ENCODE measurements at regions not wholly inside any gene's neighbourhood (a gene's known extent, or its start where the extent isn't known, plus 50 kb on each side); places are given as distances from the start of the nearest gene placed in this dataset.
"Not testable (repeated sequence)": the region's sequence is repeated elsewhere in the genome, so short reads cannot be mapped to it uniquely, and the experiment has no call there.

DNA sequence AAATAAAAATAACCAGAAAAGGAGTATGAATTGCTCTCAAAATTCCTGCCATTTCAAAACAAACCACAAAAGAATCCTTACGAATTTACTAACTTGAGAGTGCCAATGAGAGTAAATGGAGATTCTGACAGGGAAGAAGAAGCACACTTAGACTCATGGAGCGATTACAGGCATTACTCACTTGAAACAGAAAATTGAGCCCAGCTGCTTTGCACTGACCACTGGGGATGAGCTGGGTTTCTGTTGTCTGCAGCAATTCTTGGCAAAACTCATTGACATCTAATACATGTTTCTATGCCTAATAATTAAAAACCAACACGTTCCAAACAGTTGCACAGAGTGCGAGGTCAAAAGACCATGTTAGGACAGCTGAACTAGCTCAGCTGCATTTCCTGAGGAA lies 731.6 kb downstream of the DNAH5 start:
- no peak for DNase-seq

DNA sequence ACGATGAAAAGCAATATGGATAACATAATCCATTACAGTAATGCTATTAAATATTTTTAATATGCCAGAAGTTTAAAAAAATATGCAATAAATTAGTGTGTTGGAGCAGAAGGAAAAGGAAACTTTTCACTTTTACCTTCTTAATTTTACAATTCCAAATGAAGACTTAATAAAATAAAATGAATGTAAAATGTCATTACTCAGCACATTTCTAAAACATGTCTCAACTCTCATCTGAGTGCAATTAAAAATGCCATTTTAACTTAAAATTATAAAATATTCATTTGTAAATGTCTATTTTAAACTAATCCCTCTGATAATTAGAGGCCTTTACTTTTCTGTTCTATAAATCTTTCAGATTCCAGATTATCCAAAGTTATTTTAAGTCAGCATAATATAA lies 733.4 kb downstream of the DNAH5 start:
- no peak for DNase-seq

DNA sequence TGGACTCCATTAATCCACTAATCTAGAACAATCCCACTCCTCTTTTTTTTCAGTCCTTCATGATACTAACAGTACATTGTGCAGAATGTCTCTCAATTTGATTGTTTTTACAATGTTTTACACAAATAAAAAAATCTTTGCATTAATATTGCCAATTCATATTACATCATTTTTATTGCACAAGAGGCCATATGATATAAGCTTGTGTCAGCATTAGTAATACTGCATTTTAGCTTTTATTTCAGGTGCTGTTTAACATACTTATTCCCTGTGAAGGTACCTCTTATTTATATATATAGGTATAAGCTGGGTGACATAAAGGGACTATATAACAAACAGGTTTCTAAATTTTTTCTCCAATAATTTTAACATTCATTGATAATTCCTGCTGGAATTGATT lies 737.4 kb downstream of the DNAH5 start:
- DNase-seq = no peak

DNA sequence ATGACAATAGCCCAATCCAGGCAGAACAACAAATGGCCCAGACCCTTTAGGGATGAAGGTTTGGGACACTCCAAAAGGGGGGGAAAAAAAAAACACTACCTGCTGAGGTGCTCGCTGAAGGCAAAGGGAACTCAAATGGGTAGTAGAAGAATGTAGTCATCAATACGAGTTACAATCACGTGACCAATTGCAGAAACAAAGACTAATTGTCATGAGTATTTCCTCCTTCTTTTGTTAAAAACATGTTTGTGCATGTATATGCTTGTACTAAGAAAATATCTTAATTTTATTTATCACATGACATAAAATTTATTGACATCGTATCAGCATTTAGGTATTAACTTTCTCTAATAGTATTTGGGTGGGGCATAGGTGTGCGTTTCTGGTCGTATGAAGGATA lies 743.5 kb downstream of the DNAH5 start:
- no peak for DNase-seq

DNA sequence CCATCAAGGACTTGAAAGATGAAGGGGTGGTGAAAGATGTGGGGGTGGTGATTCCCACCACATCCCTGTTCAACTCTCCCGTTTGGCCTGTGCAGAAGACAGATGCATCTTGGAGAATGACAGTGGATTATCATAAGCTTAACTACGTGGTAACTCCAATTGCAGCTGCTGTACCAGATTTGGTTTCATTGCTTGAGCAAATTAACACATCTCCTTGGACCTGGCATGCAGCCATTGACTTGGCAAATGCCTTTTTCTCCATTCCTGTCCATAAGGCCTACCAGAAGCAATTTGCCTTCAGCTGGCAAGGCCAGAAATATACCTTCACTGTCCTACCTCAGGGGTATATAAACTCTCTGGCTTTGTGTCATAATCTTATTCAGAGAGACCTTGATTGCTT lies 746.3 kb downstream of the DNAH5 start:
- not testable (repeated sequence) for DNase-seq

DNA sequence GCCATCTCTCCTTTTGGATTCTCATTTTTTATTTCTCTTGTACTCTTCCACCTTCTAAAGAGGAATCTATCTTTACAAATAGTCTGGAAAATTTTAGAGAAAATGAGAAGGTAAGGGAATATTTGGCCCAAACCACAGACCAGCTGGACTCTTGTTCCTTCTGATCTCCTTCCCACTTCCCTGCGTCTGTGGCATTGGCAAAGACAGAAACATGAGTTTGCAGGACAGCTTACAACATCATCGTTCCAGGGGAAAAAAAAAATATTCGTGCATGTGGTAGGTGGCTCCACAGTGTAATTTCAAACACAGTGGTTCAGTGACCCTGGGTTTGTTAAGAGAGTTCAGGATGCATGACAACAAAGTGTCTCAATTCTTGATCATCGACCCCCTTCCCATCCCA lies 755.0 kb downstream of the DNAH5 start:
- no peak for DNase-seq

DNA sequence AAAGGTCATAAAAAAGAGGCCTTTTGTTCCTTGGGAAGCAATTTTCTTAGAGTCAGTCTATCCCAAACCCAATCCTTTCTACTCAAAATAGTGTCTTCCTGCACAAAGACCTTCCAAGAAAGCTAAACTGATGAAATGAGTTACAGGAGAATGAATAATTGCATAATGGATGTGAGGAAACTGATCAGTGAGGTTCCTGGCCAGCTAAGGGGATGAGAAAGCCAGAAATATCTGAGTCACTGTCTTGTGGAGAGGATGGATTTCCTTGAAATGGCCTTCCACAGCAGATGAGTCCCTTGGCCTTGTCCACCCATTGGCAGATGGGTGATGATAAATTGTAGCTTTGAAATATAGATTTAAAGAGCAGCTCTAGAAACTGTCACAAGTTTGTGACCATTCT lies 756.1 kb downstream of the DNAH5 start:
- no peak for DNase-seq

DNA sequence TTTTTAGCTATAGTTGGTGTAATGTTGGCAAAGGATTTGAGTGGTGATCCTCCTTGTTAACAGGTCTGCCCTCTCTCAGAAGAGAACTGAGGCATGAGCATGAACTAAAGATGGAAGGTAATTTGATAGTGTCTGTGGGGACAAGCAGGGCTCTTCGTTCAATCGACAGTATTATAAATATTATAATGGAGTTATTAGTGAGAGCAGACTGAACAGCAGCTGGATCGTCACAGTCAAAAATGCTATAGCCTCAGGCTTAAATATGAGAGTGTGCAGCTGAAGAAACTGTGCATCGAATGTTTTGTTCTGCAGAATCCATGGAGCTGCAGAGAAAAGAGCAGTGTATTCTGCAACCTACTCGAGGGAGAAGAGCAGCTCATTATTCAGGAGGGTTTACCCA lies 757.3 kb downstream of the DNAH5 start:
- DNase-seq = no peak

DNA sequence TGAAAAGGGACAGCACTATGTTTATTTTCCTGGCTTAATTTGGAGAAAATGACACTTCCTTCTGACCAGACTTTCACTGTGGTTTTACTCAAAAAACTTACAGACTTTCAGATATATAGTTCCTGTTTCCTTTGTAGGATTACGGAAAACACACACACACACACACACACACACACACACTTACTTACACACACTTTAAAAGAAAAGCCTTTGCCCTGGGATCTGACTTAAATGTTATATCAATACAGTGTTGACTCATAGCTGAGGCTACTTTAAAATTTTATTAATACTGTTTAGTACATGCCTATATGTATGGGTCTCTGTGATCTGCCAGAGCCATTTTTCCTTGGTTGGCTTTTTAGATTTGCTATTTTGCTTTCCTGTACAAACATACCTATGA lies 758.3 kb downstream of the DNAH5 start:
- no peak for DNase-seq

DNA sequence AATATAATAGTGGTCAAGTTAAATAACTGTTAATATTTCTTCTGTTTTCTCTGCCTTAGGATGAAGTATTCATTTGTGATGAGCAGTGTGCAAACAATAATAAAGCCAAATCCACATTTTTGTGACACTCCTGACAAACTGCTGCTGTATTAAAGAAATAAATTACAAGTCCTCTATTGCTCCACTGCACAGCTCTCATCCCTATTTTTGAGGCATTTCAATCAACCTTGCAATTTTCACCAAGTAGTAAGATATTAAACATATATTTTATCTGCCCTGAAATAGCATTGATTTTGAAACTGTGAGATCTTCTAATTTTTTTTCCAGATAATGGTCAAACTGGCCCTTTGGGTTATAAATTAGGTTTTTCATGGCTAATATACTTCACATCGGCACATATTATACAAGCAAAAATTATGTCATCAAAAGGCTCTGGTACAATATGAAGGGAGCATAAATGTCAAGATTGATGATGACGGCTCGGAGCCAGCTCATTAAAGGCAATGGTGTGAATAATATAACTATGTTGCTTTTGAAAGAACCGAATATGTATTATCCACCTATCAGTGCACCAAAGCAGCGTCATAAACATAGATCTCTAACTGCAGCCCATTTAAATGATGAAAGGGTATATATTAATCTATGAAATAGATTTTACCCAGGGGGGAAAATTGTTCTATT lies 764.9 kb downstream of the DNAH5 start:
- no peak for DNase-seq

DNA sequence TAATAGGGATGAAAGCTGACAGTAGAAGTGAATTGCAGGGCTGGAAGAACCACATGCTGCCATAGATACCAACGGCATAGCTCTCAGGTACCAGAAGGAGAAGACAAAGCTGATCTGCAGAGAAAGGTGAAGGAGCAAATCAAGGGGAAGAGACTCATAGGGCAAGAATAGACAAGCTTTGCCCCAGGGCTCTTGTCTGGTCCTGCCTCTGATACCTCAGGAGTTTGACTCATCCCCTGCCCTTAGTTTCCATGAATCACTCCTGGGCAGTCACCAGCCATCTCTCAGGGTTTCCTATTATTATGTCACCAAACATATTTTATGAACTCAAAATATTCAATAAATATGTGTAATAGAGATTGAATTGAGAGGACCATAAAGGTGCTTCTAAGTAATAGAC lies 800.9 kb downstream of the DNAH5 start:
- DNase-seq = no peak

DNA sequence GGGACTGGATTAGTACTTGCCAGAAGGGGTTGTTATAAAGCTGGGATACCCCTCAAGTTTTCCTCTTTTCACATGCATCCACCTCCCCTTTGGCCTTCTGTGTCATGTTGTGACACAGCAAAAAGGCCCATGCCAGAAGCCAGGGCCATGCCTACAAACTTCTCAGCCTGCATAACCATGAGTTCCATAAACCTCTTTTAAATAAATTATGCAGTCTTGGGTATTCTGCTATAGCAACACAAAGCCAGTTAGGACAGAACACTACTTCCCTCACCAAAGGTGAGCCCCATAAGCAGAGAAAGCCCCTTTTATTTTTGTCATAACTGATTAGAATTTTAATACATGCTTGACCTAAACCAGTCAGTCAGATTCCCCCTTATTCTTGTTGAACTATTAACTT lies 801.3 kb downstream of the DNAH5 start:
- no peak for DNase-seq

DNA sequence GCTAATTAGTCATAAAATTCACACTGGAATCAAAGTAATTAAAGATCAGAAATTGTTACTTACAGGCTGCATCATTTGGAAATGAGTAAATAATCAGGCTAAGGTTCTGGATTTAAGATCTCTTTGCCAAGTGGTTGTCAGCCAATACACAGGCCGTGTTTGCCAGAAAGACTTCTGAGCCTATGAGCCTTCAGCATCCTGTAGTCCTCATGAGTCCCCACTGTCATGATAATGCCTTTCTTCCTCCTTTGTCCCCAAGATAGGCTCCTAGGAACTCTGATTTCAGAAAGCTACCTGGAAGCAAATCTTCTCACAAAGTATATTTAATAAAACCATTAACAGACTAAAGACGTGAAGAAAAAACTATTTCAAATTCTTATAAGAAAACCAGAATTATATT lies 810.5 kb downstream of the DNAH5 start:
- DNase-seq = no peak

DNA sequence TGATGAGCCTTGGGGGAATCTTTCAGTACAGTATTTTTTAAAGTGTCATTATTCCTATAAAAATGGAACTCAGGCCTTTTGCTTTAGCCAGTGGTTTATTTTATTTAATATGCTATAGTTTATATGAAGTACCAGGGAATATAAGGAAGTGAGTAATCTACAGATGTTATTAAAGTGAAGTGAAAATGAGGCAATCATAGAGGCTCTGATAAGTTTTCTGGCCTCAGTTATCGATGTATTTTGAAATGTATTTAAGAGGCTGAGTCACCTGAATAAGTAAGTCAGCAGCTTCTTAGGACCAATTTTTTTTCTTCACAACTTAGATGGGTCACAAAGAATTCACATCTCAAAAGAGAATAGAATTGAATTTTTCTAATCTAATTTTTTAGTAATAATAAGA lies 829.0 kb downstream of the DNAH5 start:
- DNase-seq = no peak

DNA sequence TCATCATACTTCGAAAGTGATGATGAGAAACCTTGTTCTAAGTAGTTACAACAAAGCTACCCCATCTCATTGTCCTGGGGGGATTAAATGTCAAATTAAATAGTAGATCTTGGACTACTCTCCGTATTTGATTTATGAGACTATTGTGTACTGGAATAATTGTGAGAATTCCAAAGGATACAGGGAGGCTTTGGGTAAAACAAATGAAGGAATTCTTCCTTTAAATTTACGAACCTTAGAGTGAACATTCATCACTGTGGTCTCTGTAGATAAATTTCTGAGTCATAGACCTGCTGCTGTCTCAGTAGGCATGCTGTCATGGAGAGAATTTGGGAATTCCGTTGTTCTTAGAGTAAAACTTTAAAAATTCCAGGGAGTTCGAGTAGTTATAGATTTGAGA lies 836.2 kb downstream of the DNAH5 start:
- DNase-seq = no peak

DNA sequence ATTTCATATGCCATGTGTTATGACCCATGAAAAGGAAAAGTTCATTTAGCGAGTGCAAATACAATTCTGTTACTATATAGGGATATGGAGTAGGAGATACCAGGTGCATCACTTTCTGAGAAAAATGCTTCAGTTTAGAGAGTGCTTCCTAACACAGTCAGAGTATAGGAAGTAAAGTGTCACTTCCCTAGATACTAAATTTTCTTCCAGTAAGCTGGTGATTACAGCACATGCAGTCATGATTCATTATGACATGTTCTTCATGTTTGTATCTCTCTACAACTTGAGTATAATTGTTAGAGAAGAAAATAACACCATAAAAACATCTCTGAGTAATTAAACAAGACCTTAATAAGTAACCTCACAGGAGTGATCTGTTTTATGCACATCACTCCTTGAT lies 837.0 kb downstream of the DNAH5 start:
- DNase-seq = no peak

DNA sequence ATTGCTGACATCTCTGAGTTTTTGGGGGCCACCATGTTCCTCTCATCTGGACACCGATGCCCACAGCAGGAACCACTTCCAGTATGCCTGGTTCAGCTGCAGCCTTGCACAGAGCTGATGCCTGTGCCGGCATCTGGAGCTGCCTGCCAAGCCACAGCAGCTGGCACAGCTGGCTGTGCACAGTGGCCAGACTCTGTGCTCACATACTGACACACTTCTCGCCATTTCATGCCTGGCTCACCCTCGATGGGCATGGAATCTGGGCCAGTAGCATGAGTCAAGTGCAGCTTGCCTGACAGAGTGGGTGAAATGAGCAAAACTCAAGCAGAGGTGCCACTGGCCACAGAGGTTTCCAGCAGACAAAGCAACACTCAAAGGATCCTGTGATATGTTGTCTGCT lies 863.4 kb downstream of the DNAH5 start:
- no peak for DNase-seq

DNA sequence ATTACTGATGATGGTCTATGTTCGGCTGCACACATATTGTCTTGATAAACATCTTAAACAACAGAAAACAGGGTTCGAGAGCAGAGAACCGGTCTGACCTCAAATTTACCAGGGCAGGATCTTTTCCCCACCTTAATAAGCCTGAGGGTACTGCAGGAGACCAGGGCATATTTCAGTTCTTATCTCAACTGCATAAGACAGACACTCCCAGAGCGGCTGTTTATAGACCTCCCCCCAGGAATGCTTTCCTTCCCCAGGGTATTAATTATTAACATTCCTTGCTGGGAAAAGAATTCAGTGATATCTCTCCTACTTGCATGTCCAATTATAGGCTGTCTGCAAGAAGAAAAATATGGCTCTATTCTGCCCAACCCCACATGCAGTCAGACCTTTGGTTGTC lies 871.6 kb downstream of the DNAH5 start:
- not testable (repeated sequence) for DNase-seq

DNA sequence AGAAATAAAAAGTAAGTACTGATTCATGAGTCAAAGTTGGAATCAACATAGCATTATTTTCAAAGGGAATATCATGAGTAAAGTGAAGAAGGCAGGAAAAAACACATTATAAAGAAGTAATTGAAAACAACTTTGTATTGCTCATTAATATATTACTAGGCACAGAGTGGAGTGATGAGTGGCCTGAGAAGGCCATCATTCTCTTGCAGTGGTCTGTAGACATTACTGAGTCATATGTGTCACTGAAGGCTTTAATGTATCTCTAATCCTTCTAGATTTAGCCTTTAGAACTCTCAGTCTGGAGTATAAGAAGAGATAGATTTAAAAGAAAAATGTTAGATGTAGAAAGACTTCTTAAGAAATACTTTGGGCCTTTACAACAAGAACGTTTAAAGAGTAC lies 881.4 kb downstream of the DNAH5 start:
- DNase-seq = no peak

DNA sequence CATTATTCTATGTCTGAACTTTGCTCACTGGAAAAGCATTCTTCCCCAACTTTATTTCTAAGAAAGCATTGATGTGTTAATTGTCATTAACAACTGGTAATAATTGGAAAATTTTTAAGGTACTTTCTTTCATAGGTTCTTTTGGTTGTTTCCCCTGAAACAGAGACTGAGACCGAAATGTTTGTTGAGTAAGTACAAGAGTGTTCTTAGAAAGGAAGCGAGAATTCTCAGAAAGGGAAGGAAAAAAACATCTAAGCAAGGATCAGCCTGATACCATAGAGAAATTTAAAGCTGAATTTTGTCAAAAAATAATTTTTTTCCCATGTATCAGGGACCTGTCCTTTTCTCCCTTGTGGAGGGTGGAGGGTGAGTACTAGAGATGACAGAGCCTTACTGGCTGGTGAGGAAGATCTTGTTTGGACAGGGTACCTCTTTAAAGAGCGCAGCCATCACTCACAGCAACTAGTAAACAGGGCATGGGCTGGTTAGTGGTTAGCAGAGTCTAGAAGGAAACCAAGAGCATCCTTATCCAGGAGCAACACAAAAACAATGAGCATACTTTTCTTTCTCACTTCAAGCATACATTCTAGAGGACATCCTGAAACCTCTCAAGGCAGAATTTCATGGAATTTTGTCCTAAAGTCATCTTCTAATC lies 898.5 kb downstream of the DNAH5 start:
- no peak for DNase-seq

DNA sequence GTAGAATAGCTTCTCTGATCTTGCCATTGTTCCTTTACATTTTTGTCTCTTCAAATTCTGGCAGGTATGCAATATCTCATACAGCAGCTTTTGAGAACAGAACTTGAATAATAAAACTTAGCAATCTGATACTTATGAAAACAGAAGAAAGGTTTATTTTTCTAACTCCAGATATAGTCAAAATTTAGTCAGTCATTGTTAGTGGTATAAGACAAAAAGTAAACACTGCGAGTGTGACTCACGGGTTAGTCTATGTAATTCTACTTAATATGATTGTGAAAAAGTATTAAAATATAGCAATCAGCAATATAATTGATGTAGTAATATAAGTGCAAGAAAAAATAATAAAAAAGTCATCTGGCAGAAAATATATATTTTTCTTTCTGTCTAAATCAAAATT lies 910.4 kb downstream of the DNAH5 start:
- DNase-seq = no peak

DNA sequence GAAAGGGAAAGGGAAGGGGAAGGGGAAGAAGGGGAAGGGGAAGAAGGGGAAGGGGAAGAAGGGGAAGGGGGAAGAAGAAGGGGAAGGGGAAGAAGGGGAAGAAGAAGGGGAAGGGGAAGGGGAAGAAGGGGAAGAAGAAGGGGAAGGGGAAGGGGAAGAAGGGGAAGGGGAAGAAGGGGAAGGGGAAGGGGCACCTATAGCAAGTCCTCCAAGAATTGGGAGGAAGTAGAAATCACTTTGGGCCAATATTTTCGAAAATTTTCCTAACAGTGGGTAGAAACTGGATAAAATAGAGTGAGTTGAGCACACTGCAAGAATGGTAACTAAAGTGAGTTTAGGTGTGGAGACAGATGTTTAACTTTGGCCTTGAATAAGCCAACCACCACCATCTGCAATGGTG lies 915.3 kb downstream of the DNAH5 start:
- DNase-seq = no peak

DNA sequence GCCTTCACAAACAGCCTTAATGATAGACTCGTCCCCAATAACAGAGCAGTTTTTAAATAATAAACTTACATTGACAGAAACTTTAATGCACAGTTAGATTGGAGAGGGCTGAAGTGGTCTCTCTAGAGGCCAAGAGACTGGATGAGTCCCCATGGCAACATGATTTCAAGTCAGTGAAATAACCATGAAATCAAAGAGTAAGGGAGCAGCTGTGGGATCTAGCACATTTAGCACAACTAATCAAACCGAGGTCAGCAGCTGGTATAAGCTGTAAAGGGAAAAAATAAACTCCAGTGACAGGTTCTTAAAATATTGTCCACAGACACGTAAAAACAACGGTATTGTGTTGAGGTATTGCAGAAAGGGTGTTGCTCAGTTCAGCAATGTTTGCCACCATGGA lies 916.6 kb downstream of the DNAH5 start:
- no peak for DNase-seq

DNA sequence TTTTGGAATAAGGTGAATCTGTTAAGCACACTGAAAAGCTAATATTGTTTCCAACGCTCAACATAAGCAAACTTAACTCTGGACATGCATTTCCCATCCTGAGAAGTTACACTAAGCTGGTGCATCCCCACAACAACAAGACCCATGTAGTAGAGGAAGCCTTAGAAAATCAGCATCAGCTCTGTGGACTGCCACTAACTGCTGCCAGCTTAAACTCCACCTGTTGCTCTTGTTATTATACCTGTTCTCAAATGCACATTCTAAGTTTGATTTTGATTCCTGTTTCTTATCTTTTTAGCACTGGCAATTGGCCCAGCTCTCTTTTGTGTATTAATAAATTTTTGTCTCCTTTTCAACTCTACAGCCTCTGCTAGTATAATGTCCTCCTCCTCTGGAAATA lies 924.8 kb downstream of the DNAH5 start:
- DNase-seq = no peak

DNA sequence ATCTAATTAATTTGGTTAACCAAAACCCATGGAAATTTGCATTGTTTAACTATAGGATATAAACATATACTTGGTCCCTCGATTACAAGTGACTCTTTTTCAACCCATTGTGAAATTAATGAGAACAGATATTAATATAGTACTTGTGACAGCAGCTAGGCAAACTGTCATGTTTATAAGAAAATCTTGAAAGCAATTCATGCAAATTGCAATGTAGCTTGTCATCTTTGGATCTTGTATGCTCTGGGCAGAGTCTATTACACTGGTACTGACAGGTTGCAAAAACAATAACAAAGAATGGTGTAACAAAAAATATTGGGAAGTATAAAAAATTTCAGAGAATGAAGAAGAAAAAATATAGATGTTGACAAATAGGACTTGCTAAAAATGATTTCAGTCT lies 941.0 kb downstream of the DNAH5 start:
- DNase-seq = no peak
